Right lobe of liver (tissue), 4 donors: ENCODE measurements at regions not wholly inside any gene's neighbourhood (a gene's known extent, or its start where the extent isn't known, plus 50 kb on each side); places are given as distances from the start of the nearest gene placed in this dataset.

ENCODE experiments used
- POLR2A ChIP-seq: fragments of 450-650 bp; IDR thresholded peaks from one replicate; pipeline ENCODE4 v1.6.1; 2017; ENCODE audit warnings: antibody characterized with exemption, mild to moderate bottlenecking
- TF ChIP-seq, protein P1 (sequence below), 4 donors: fragments of 200-600 bp in 3 of 4; fragments of 450-650 bp in 1 of 4; IDR thresholded peaks; one replicate each; pipeline versions ENCODE4 v1.5.1 to v1.8.0; 2016 to 2022; ENCODE audit warnings: antibody characterized with exemption in 4 of 4, mild to moderate bottlenecking in 2 of 4
- donor health status: DM: no; HTN: no; CAD: no.
- donor health status: DM: no; HTN: no; CAD: no.
- donor health status: DM: no; HTN: yes; CAD: no.

DNA sequence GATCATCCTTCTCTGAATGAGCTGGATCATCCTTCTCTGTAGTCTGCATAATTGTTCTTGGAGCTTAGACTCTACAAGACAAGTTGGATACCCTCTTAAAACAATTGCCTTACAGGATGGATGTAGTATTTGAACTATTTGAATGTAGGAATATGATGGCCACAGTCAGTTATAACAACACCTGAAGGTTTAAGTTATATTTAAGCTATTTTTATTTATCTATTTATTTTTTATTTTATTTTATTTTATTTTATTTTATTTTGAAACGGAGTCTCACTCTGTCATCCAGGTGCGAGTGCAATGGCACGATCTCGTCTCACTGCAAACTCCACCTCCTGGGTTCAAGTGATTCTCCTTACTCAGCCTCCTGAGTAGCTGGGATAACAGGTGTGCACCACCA is 149.9 kb upstream of the SLIT2 start:
- TF ChIP-seq, protein P1, sequence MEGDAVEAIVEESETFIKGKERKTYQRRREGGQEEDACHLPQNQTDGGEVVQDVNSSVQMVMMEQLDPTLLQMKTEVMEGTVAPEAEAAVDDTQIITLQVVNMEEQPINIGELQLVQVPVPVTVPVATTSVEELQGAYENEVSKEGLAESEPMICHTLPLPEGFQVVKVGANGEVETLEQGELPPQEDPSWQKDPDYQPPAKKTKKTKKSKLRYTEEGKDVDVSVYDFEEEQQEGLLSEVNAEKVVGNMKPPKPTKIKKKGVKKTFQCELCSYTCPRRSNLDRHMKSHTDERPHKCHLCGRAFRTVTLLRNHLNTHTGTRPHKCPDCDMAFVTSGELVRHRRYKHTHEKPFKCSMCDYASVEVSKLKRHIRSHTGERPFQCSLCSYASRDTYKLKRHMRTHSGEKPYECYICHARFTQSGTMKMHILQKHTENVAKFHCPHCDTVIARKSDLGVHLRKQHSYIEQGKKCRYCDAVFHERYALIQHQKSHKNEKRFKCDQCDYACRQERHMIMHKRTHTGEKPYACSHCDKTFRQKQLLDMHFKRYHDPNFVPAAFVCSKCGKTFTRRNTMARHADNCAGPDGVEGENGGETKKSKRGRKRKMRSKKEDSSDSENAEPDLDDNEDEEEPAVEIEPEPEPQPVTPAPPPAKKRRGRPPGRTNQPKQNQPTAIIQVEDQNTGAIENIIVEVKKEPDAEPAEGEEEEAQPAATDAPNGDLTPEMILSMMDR (IDR thresholded peaks at IDR 0.05), result no peak
- no peak for TF ChIP-seq POLR2A
